ENCODE measurements at regions not wholly inside any gene's neighbourhood (a gene's known extent, or its start where the extent isn't known, plus 50 kb on each side); places are given as distances from the start of the nearest gene placed in this dataset.
"Not testable (repeated sequence)": the region's sequence is repeated elsewhere in the genome, so short reads cannot be mapped to it uniquely, and the experiment has no call there.

DNA sequence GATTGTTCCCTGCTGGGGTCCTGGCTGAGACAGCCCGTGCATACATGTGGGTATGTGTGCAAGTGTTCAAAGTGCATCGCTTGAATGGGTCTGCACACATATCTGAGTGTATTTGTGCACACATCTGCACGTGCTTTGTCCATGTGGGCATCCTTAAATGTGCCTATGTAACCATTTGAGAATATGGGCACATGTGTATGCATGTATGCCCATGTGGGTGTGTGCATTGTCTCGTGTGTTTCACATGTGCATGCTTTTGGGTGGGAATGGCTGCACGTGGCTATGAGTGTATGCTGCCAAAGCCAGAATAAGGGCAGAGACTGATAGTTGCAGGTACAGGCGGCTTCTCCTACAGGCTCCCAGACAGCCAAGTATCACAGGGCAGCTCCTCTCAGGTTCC is 107.3 kb downstream of the LHX2 start:
- DNase-seq (ENCODE audit: low spot score) (no peak), ATAC-seq (no peak)
- Mint-ChIP-seq H3K4me3 (no peak overlapping the region), H3K27me3 (peaks cover 16 to 18% of the 10 kb centered on the region in 2 donors), H3K27ac (no peak overlapping the region), H3K36me3 (no peaks in the 10 kb centered on the region), H3K9me3 (no peaks in the 10 kb centered on the region), H3K4me1 (ENCODE audit: low read depth in 2 of 2) (no peaks in the 10 kb centered on the region)

DNA sequence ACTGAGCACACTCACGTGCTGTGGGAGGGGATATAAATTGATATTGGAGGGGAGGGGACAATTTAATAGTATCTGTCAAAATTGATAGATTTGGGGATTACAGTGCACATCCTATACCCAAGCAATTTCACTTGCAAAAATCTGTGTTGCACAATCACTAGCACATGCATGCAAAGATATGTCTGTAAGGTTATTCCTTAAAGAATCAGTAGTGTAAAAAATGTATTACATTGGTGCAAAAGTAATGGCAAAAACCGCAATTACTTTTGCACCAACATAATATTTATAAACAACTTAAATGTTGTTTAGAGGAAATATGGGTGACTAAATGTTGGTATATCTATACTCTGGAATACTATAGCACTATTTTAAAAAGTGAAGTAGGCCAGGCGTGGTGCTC is 108.7 kb downstream of the LHX2 start:
- no peak for DNase-seq (ENCODE audit: low spot score)
- no peak for ATAC-seq
- H3K36me3 Mint-ChIP-seq, result no peaks in the 10 kb centered on the region
- no peak overlapping the region for H3K27ac Mint-ChIP-seq
- no peaks in the 10 kb centered on the region for H3K4me1 Mint-ChIP-seq (ENCODE audit: low read depth in 2 of 2)
- H3K4me3 Mint-ChIP-seq, result no peak overlapping the region
- H3K9me3 Mint-ChIP-seq, result no peaks in the 10 kb centered on the region
- peaks cover 16 to 18% of the 10 kb centered on the region in 2 donors for H3K27me3 Mint-ChIP-seq

DNA sequence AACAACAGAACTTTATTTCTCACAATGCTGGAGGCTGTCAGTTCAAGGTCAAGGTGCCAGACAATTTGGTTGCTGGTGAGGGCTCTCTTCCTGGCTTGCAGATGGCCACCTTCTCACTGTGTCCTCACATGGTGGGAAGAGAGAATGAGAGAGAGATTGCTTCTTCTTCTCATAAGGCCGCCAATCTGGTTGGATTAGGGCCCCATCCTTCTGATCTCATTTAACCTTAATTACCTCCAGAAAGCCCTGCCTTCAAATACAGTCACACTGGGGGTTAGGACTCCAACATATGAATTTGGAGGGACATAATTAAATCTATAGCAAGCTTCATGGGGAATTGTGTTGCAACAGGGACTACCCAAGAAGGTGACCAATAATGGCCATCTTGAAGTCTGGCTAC is 110.2 kb downstream of the LHX2 start:
- ATAC-seq (no peak), DNase-seq (ENCODE audit: low spot score) (no peak)
- H3K27ac Mint-ChIP-seq, result no peak overlapping the region
- H3K27me3 Mint-ChIP-seq, result peaks cover 14 to 16% of the 10 kb centered on the region in 2 donors
- no peaks in the 10 kb centered on the region for H3K4me1 Mint-ChIP-seq (ENCODE audit: low read depth in 2 of 2)
- no peaks in the 10 kb centered on the region for H3K36me3 Mint-ChIP-seq
- no peaks in the 10 kb centered on the region for H3K9me3 Mint-ChIP-seq
- H3K4me3 Mint-ChIP-seq, result no peak overlapping the region

DNA sequence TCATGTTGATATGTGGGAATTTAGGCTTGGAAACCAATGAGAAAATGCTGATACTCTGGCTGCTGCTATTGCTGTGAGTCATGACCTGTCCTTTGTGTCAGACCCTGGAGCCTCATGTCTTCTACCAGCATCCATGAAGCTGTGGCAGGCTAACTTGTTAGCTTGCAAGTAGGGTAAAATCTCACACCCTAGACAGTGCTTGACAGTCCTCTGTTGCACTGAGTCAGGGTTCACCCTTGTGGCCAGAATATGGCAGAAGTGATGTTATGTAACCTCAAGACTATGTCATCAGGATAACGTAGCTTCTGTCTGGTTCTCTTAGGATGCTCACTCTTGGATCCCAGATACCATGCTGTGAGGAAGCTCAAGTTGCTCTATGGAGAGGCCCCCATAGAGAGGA is 110.8 kb downstream of the LHX2 start:
- ATAC-seq (peak in 1 of 2 donors; percentile 48), DNase-seq (ENCODE audit: low spot score) (peak; percentile 6)
- Mint-ChIP-seq H3K27ac (no peak overlapping the region), H3K9me3 (no peaks in the 10 kb centered on the region), H3K36me3 (no peaks in the 10 kb centered on the region), H3K4me3 (no peak overlapping the region), H3K4me1 (ENCODE audit: low read depth in 2 of 2) (peaks cover 5 to 6% of the 10 kb centered on the region in 2 donors), H3K27me3 (peaks cover 8 to 11% of the 10 kb centered on the region in 2 donors)

DNA sequence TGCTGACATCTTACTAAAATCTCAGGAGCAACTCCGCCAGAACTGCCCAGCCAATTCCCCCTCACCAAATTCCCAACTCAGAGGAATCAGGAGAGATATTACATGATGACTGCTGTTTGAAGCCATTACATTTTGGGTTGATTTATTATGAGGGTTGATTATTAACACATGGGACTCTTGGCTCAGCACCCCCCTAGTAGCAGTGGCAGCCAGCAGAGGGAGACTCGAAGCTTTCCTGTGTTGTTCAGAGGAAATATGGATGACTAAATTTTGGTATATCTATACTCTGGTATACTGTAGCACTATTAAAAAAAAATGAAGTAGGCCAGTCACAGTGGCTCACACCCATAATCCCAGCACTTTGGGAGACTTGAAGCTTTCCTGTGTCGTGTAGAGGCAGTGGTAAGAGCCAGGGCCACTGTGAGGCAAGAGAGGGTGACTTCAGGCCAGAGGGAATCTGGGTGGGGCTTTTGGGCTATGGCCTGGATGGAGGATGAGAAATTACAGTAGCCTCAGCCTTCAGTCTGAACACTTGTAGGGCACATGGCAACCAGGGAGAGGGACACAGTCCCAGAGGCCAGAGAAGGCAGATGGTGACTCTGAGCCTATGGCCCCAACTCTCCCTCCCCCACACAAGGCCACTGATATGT is 111.4 kb downstream of the LHX2 start:
- H3K27ac Mint-ChIP-seq, result no peak overlapping the region
- no peaks in the 10 kb centered on the region for H3K36me3 Mint-ChIP-seq
- no peak for DNase-seq (ENCODE audit: low spot score)
- H3K4me1 Mint-ChIP-seq (ENCODE audit: low read depth in 2 of 2), result peaks cover 5 to 6% of the 10 kb centered on the region in 2 donors
- no peak for ATAC-seq
- peaks cover 5 to 7% of the 10 kb centered on the region in 2 donors for H3K27me3 Mint-ChIP-seq
- no peaks in the 10 kb centered on the region for H3K9me3 Mint-ChIP-seq
- no peak overlapping the region for H3K4me3 Mint-ChIP-seq

DNA sequence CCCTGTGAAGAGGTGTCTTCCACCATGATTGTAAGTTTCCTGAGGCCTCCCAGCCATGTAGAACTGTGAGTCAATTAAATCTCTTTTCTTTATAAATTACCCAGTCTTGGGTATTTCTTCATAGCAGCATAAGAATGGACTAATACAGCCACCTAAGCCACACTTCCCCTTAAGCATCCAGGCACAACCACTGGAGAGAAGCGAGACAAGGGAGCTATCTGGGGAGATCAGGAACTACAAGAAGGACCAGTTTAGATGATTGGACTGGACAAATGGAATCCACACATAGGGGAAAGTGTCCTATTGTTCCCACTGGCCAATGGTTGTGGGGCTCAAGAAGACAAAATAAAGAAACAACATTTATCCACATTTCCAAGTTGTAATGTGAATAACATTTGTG is 112.1 kb downstream of the LHX2 start:
- H3K27me3 Mint-ChIP-seq; ATAC-seq; H3K4me1 Mint-ChIP-seq (ENCODE audit: low read depth in 2 of 2); H3K9me3 Mint-ChIP-seq; H3K27ac Mint-ChIP-seq; H3K4me3 Mint-ChIP-seq; H3K36me3 Mint-ChIP-seq; DNase-seq (ENCODE audit: low spot score): not testable (repeated sequence)

DNA sequence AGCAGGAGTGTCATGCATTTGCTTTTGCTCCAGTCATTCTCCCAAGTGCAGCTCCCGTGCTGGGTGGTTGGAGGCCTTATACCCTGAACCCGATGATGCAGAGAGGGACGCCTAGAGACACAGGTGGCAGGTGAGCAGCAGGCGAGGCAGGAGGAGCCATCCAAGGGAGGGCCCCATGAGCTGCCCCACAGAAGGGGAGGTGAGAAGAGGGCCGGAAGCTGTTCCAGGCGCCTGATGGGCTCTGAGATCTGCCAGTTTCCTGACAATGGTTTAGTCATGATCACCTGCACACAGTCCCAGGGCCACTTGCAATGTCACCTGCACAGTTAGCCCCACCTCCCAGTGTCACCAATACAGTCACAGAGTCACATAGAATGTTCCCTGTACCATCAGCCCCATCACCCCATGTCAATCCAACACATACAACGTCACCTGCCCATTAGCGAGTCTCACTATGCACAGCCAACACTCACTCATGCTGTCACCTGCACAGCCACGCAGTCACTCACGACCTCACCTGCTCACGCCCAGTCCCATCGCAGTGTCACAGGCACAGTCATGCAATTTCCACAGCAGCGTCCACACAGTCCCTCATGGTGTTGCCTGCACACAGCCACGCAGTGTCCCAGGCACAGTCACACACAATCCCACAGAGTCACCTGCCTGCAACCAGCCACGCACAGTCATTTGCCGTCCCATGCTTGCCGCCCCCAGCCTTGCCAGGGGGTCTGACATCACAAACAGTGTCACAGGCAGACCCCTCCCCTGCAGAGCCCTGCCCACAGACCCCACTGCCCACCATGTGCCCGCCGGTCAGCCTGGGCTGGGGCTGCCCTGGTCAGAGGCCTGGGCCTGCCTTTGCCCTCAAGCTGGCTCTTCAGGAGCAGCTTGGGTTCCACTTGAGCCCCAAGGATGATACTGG is 113.4 kb downstream of the LHX2 start:
- H3K27ac Mint-ChIP-seq, result peak overlapping the region in 1 of 2 donors; percentile 5
- H3K9me3 Mint-ChIP-seq, result no peaks in the 10 kb centered on the region
- H3K4me3 Mint-ChIP-seq, result no peak overlapping the region
- H3K4me1 Mint-ChIP-seq (ENCODE audit: low read depth in 2 of 2), result peaks cover 5 to 6% of the 10 kb centered on the region in 2 donors
- peak in 1 of 2 donors; percentile 14 for ATAC-seq
- DNase-seq (ENCODE audit: low spot score), result no peak
- no peaks in the 10 kb centered on the region for H3K36me3 Mint-ChIP-seq
- H3K27me3 Mint-ChIP-seq, result peaks cover 0 to 3% of the 10 kb centered on the region in 2 donors

DNA sequence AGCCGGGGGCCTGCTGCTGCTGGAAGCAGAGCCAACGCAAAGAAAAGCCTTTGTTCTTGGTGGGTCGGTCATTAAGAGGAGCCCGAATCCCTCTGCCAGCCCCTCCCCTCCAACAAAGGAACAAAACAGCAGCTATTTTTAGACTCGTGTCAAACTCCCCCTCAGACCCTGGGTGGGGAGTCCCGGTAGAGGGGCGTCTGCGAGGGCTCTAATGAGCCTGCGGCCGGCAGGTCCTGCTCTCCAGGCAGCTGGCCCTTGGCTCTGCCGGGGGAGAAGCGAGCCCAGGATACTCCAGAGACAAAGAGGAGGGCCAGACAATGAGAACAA is 114.0 kb downstream of the LHX2 start:
- peaks cover 5 to 6% of the 10 kb centered on the region in 2 donors for H3K4me1 Mint-ChIP-seq (ENCODE audit: low read depth in 2 of 2)
- no peak overlapping the region for H3K4me3 Mint-ChIP-seq
- ATAC-seq, result no peak
- no peak overlapping the region for H3K27ac Mint-ChIP-seq
- no peaks in the 10 kb centered on the region for H3K9me3 Mint-ChIP-seq
- peaks cover 0 to 3% of the 10 kb centered on the region in 2 donors for H3K27me3 Mint-ChIP-seq
- no peaks in the 10 kb centered on the region for H3K36me3 Mint-ChIP-seq
- DNase-seq (ENCODE audit: low spot score), result no peak

DNA sequence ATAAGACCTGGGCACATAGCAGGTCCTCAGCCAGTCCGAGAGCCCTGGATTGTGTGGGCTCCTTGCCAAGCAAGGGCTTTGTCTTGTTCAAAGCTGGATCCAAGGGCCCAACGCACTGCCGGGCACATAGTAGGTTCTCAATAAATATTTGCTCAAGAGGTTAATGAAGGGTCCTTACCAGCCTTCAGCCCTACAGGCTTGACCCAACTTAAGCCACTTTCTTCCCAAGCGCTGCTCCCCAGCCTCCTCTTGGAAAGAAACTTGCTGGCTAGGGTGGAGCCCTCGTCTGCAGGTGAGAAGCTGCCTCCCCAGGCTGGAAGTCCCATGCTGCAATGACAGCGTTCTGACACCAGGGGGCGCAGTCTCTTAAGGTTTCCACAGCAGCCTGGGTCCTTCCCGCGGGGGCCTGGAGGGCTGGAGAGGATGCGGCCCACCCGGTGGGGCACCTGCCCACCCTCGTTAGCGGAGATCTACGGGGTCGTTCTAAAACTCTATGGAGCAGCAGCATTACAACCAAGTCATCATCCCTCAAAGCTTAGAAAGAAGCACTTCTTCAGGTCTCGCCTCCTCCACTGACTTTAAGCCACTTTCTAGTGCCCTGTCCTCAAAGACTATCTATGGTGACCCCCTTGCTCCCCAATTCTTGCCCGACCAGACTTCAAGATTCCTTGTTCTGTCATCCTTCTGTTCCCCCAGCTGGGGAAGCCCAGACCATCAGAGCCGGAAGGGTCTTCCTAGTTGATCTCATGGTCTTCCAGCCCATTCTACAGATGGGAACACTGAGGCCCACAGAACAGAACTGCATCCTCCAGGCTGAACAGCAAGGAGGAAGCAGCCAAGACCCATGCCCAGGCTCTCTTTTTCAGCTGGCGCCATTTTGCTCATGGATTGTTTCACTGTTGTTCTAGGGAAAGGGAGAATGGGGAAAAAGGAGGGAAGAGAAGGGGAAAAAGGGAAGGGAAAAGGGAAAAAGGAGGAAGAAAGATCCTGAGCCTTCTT is 115.4 kb downstream of the LHX2 start:
- no peaks in the 10 kb centered on the region for H3K36me3 Mint-ChIP-seq
- peak overlapping the region; percentile 18 to 39 for H3K27ac Mint-ChIP-seq

DNA sequence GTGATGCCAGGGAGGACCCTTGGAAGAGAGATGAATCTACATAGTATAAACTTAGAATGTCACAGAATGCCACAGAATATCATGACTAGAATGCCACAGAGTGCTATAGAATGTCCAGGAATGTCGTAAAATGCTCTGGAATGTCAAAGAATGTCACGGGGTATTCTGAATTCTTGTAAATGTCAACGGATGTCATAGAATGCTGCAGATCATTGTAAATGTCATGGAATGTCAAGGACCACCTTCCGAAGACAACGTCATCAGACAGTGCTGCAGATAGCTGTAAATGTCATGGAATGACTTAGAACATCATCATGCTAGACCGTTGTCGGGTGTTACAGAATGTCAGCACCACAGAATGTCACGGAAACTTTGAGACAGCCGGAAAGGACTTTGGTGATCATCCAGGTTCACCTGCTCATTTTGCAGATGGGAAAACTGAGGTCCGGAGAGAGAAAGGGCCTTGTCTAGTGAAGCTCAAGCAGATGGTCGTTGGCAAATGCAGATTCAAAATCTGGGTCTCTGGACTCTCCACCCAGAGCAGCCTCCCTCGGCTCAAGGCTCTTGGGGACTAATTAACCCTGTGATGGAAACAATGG is 117.1 kb downstream of the LHX2 start:
- H3K4me1 Mint-ChIP-seq (ENCODE audit: low read depth in 2 of 2), result peaks cover 5 to 6% of the 10 kb centered on the region in 2 donors
- H3K36me3 Mint-ChIP-seq, result no peaks in the 10 kb centered on the region
- H3K9me3 Mint-ChIP-seq, result no peaks in the 10 kb centered on the region
- DNase-seq (ENCODE audit: low spot score), result no peak
- H3K27ac Mint-ChIP-seq, result no peak overlapping the region
- ATAC-seq, result no peak
- H3K4me3 Mint-ChIP-seq, result no peak overlapping the region
- no peaks in the 10 kb centered on the region for H3K27me3 Mint-ChIP-seq

More for the DNA sequence above, 115.4 kb downstream of the LHX2 start:
- DNase-seq (ENCODE audit: low spot score), result peak; percentile 86
- H3K4me1 Mint-ChIP-seq (ENCODE audit: low read depth in 2 of 2), result peaks cover 5 to 6% of the 10 kb centered on the region in 2 donors
- peak; percentile 51 to 73 for ATAC-seq
- no peaks in the 10 kb centered on the region for H3K9me3 Mint-ChIP-seq
- H3K27me3 Mint-ChIP-seq, result peaks cover 0 to 3% of the 10 kb centered on the region in 2 donors
- no peak overlapping the region for H3K4me3 Mint-ChIP-seq

DNA sequence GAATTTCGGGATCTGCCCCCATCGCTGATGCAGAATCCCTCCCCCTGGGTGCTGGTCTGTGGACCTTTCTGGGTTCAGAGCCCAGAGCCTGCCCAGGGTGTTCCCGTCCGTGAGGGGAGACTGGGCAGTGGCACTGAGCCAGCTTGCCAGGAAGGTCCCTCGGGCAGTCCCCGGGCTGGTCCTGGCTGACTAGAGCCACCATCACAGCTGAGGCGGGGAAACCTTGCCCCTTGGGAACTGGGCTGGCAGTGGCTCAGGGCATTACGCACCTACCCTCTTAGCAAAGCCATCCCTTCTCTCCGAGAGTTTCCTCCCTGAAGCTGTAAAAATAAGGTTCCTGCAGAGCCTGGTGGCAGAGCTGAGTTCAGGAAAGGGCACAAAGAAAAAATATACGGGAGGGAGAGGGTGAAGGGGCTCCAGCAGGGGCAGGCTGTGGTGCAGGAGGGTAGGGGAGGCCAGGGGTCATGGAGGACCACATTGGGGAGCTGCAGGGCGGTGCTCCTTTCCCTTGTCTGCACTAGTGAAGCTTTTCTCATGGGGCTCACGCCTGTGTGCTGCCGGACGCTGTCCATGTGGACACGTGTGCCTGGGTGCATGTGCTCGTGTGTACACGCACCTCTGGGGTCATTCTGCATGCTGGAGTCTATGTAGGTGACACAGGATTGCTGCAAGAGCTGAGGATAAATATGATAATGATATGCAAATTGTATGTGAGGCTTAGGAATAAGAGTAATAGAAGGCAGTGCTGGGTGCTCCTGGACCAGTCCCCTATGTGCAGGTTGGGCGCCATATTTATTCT is 118.9 kb downstream of the LHX2 start:
- Mint-ChIP-seq H3K27me3 (no peaks in the 10 kb centered on the region), H3K9me3 (no peaks in the 10 kb centered on the region), H3K36me3 (no peaks in the 10 kb centered on the region), H3K27ac (no peak overlapping the region), H3K4me1 (ENCODE audit: low read depth in 2 of 2) (peaks cover 5 to 6% of the 10 kb centered on the region in 2 donors), H3K4me3 (no peak overlapping the region)
- ATAC-seq, result no peak
- no peak for DNase-seq (ENCODE audit: low spot score)

DNA sequence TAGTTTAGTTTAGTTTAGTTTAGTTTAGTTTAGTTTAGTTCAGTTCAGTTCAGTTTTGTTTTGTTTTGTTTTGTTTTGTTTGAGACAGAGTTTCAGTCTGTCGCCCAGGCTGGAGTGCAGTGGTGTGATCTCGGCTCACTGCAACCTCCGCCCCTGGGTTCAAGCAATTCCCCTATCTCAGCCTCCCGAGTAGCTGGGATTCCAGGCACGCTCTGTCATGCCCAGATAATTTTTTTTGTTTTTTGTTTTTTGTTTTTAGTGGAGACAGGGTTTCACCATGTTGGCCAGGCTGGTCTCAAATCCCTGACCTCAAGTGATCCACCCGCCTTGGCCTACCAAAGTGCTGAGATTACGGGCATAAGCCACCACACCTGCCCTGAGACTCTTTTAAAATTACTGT is 120.0 kb downstream of the LHX2 start:
- H3K27me3 Mint-ChIP-seq; DNase-seq (ENCODE audit: low spot score); H3K36me3 Mint-ChIP-seq; ATAC-seq; H3K27ac Mint-ChIP-seq; H3K4me3 Mint-ChIP-seq; H3K9me3 Mint-ChIP-seq; H3K4me1 Mint-ChIP-seq (ENCODE audit: low read depth in 2 of 2): not testable (repeated sequence)

Data from natural killer cell treated with Interleukin-12 subunit alpha and Interleukin-12 subunit beta and Interleukin-15 and Interleukin-18, amount 100 ng/mL, for 72 hours (primary cell).